ENCODE measurements at regions not wholly inside any gene's neighbourhood (a gene's known extent, or its start where the extent isn't known, plus 50 kb on each side); places are given as distances from the start of the nearest gene placed in this dataset.

- TF ChIP-seq CTCF (IDR thresholded peaks at IDR 0.05): no peak
- Mint-ChIP-seq H3K4me1 (ENCODE audit: low read depth) (no peaks in the 10 kb centered on the region), H3K9me3 (ENCODE audit: low read depth) (no peaks in the 10 kb centered on the region), H3K27me3 (ENCODE audit: low read depth) (peaks cover 14% of the 10 kb centered on the region), H3K27ac (ENCODE audit: unreplicated experiment) (no peak overlapping the region), H3K36me3 (ENCODE audit: low read depth) (no peaks in the 10 kb centered on the region), H3K4me3 (ENCODE audit: unreplicated experiment) (no peak overlapping the region)
- DNase-seq (ENCODE audit: low spot score): no peak
These were observed 151.1 kb upstream of the TWIST2 start for GRCh38 chr2:238696786-238697185.

- peaks cover 14% of the 10 kb centered on the region for H3K27me3 Mint-ChIP-seq (ENCODE audit: low read depth)
- no peaks in the 10 kb centered on the region for H3K36me3 Mint-ChIP-seq (ENCODE audit: low read depth)
- no peak overlapping the region for H3K27ac Mint-ChIP-seq (ENCODE audit: unreplicated experiment)
- H3K4me3 Mint-ChIP-seq (ENCODE audit: unreplicated experiment): no peak overlapping the region
- no peak for DNase-seq (ENCODE audit: low spot score)
- no peaks in the 10 kb centered on the region for H3K9me3 Mint-ChIP-seq (ENCODE audit: low read depth)
- no peaks in the 10 kb centered on the region for H3K4me1 Mint-ChIP-seq (ENCODE audit: low read depth)
- TF ChIP-seq CTCF (IDR thresholded peaks at IDR 0.05): no peak
These were observed 150.5 kb upstream of the TWIST2 start for GRCh38 chr2:238697193-238698071.

GRCh38 chr2:238698072-238698352, 149.9 kb upstream of the TWIST2 start:
- Mint-ChIP-seq H3K4me1 (ENCODE audit: low read depth) (no peaks in the 10 kb centered on the region), H3K36me3 (ENCODE audit: low read depth) (no peaks in the 10 kb centered on the region), H3K27ac (ENCODE audit: unreplicated experiment) (no peak overlapping the region), H3K27me3 (ENCODE audit: low read depth) (peaks cover 12% of the 10 kb centered on the region), H3K9me3 (ENCODE audit: low read depth) (no peaks in the 10 kb centered on the region), H3K4me3 (ENCODE audit: unreplicated experiment) (no peak overlapping the region)
- no peak for TF ChIP-seq CTCF (IDR thresholded peaks at IDR 0.05)
- DNase-seq (ENCODE audit: low spot score): no peak

DNA sequence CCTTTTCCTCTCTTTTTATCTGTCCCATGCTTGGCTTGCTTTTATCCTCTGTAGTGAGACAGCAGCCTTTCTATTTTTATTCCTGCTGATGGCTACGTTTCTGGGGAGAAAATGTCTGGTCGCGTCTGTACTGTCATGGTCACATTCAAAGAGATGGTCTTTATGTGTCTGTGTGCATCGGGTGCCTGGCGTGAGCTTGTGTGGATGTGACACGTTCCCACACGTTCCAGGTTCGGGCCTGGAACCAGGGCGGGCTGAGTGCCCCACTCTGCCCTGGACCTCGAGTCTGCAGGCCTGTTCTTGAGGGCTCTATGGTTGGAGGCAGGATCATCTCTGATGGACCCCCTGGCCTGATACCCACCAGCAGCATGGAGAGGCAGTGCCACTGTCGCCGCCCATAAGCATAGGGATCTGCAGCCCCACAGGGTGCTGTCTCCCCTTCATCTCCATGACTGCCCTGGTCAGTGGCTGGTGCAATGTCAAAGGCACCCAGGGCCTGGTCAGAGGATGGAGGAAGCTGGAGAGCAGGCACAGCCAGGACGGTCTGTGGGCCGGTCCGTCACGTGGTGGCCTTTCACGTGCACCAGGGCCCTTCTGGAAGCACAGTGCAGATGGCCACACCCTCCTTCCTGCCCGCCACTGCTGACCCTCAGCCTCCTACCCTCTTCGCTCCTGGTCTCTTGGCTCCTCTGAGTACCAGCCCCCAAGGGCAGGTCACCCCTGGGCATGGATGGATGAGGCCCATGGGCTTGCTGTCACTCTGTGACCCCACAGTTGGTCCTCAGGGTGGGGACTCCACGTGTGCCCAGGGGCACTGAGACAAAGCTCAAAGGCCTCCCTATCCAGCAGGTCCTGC, 149.2 kb upstream of the TWIST2 start:
- TF ChIP-seq CTCF (IDR thresholded peaks at IDR 0.05): no peak
- Mint-ChIP-seq H3K27ac (ENCODE audit: unreplicated experiment) (no peak overlapping the region), H3K27me3 (ENCODE audit: low read depth) (peaks cover 12% of the 10 kb centered on the region), H3K4me3 (ENCODE audit: unreplicated experiment) (no peak overlapping the region), H3K9me3 (ENCODE audit: low read depth) (no peaks in the 10 kb centered on the region), H3K36me3 (ENCODE audit: low read depth) (no peaks in the 10 kb centered on the region), H3K4me1 (ENCODE audit: low read depth) (no peaks in the 10 kb centered on the region)
- DNase-seq (ENCODE audit: low spot score): no peak

GRCh38 chr2:238699307-238700116, 148.4 kb upstream of the TWIST2 start:
- no peak for TF ChIP-seq CTCF (IDR thresholded peaks at IDR 0.05)
- H3K4me1 Mint-ChIP-seq (ENCODE audit: low read depth): no peaks in the 10 kb centered on the region
- no peak overlapping the region for H3K27ac Mint-ChIP-seq (ENCODE audit: unreplicated experiment)
- no peaks in the 10 kb centered on the region for H3K9me3 Mint-ChIP-seq (ENCODE audit: low read depth)
- no peaks in the 10 kb centered on the region for H3K36me3 Mint-ChIP-seq (ENCODE audit: low read depth)
- peaks cover 9% of the 10 kb centered on the region for H3K27me3 Mint-ChIP-seq (ENCODE audit: low read depth)
- DNase-seq (ENCODE audit: low spot score): no peak
- no peak overlapping the region for H3K4me3 Mint-ChIP-seq (ENCODE audit: unreplicated experiment)
